Activated T-helper 1 cell treated with anti-CD3 and anti-CD28 coated beads, Interleukin-12 subunit alpha, Interleukin-12 subunit beta, Interleukin-2, Interleukin-4 antibody, amounts not matched to agents 30 ng/mL and 10 ng/mL and 1 ng/mL, durations not matched to agents 14 hours and 24 hours and 36 hours (primary cell): ENCODE measurements at regions not wholly inside any gene's neighbourhood (a gene's known extent, or its start where the extent isn't known, plus 50 kb on each side); places are given as distances from the start of the nearest gene placed in this dataset.
"Not testable (repeated sequence)": the region's sequence is repeated elsewhere in the genome, so short reads cannot be mapped to it uniquely, and the experiment has no call there.

Source experiments
- DNase-seq: peaks from one replicate; pipeline ENCODE4 v3.0.0; 2021; ENCODE audit warnings: low spot score
- H3K27ac Mint-ChIP-seq: one replicate; pipeline ENCODE4 v1.8.0; 2021; ENCODE audit warnings: mild to moderate bottlenecking, mixed read lengths
- H3K27me3 Mint-ChIP-seq: one replicate; pipeline ENCODE4 v1.8.0; 2022; ENCODE audit warnings: mild to moderate bottlenecking, moderate library complexity, mixed read lengths; ENCODE audit not compliant: insufficient read depth
- H3K36me3 Mint-ChIP-seq: one replicate; pipeline ENCODE4 v1.8.0; 2021; ENCODE audit warnings: low read depth, mixed read lengths
- H3K4me1 Mint-ChIP-seq: one replicate; pipeline ENCODE4 v1.8.0; 2021; ENCODE audit warnings: low read depth, mixed read lengths
- H3K4me3 Mint-ChIP-seq: one replicate; pipeline ENCODE4 v1.8.0; 2021; ENCODE audit warnings: mild to moderate bottlenecking, moderate library complexity, mixed read lengths
- H3K9me3 Mint-ChIP-seq: one replicate; pipeline ENCODE4 v1.8.0; 2021; ENCODE audit warnings: mixed read lengths
- intact Hi-C: fragments of 100-400 bp; cut with micrococcal nuclease; formaldehyde crosslinking; loops from one replicate; pipeline ENCODE4 v1.15.1; 2024

DNA sequence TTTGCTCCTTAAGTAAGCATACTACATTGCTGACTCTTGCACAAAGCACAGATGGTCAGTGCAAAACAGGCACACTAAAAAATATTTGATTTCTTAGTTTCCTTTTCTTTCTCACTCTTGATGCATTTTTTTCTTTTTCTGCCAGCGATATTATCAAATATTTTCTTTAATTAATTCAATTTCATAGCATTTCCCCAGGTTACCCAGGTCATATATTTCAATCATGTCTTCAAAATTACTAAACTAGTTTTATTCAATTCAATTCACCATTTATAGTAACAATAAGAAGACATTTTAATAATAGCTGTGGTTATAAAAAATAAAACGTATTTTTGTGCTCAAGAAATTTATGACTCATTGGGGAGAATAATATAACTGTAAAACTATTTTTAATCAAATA lies 421.2 kb downstream of the GASK1B start:
- intact Hi-C loops = no loop called here
- Mint-ChIP-seq H3K36me3 (no peaks in the 10 kb centered on the region), H3K4me1 (no peaks in the 10 kb centered on the region), H3K9me3 (no peaks in the 10 kb centered on the region), H3K4me3 (no peak overlapping the region), H3K27ac (no peak overlapping the region), H3K27me3 (no peaks in the 10 kb centered on the region)
- no peak for DNase-seq

DNA sequence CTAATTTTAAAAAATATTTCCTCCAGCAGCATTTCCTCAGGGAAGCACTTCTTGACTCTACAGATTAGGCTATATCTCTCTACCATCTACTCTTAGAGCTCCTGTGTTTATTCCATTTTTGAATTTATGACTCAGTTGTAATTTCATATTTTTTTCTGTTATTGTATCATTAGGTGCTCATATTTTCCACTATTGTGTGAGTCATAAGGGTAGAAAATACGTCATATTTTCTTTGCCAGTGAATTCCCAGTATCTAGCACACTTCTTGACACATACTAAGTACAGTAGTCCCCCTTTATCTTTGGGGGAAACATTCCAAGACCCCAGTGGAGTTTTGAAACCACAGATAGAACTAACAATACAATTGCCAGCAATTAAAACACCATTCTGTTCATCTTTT lies 431.2 kb downstream of the GASK1B start:
- Mint-ChIP-seq H3K4me1 (no peaks in the 10 kb centered on the region), H3K36me3 (no peaks in the 10 kb centered on the region), H3K27ac (no peak overlapping the region), H3K9me3 (no peaks in the 10 kb centered on the region), H3K27me3 (no peaks in the 10 kb centered on the region), H3K4me3 (no peak overlapping the region)
- DNase-seq = no peak
- intact Hi-C loops = no loop called here

DNA sequence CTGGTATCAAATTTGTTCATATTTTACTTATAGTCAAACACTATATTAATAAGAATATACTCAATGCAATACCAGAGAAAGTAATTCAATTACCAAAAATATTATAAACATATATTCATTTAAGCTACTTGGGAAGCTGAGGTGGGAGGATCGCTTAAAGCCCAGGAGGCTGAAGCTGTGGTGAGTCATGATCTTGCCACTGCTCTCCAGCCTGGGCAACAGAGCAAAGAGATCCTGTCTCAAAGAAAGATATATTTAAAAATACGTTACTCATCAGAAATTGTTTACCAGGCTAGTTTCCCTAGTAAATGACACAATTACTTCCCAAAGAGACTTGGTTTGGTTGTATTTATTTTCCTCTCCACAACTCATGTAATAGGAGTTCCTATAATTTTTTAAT lies 433.6 kb downstream of the GASK1B start:
- no peak overlapping the region for H3K27ac Mint-ChIP-seq
- H3K4me3 Mint-ChIP-seq = no peak overlapping the region
- DNase-seq = no peak
- intact Hi-C loops = no loop called here
- no peaks in the 10 kb centered on the region for H3K36me3 Mint-ChIP-seq
- no peaks in the 10 kb centered on the region for H3K4me1 Mint-ChIP-seq
- H3K9me3 Mint-ChIP-seq = no peaks in the 10 kb centered on the region
- H3K27me3 Mint-ChIP-seq = no peaks in the 10 kb centered on the region

DNA sequence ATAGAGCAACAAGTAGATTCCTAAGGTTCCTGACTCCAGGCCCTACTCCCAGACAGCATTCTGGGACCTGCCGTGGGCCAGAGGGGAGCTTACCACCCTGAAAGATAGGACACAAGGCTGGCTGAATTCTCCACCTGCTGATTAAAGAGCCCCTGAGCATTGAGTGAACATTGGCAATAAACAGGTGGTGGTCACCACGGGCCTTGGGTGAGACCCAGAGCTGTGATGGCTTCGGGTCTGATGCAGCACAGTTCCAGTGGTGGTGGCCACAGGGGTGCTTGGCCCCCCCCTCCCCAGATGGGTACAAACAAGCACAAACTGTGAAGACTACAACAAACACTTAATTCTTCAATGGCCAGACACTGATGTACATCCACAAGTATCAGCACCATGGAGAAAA lies 444.6 kb downstream of the GASK1B start:
- no peak overlapping the region for H3K4me3 Mint-ChIP-seq
- no peaks in the 10 kb centered on the region for H3K36me3 Mint-ChIP-seq
- DNase-seq = no peak
- H3K4me1 Mint-ChIP-seq = no peaks in the 10 kb centered on the region
- H3K27ac Mint-ChIP-seq = no peak overlapping the region
- H3K9me3 Mint-ChIP-seq = no peaks in the 10 kb centered on the region
- intact Hi-C loops = no loop called here
- no peaks in the 10 kb centered on the region for H3K27me3 Mint-ChIP-seq

DNA sequence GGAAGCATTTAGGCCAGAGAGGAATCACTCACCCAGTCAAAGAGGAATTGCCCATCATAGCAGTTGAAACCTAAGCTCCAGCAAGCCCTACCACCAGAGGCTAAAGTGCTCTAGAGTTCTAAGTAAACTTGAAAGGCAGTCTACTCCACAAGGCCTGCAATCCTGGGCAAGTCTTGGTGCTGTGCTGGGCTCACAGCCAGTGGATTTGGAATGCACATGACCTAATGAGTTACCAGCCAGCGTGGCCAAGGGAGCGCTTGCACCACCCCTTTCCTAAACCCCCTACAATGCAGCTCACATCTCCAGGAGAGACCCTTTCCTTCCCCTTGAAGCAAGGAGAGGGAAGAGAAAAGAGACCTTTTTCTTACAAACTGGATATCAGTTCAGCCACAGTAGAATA lies 445.7 kb downstream of the GASK1B start:
- Mint-ChIP-seq H3K4me3 (no peak overlapping the region), H3K36me3 (no peaks in the 10 kb centered on the region), H3K27me3 (no peaks in the 10 kb centered on the region), H3K9me3 (no peaks in the 10 kb centered on the region), H3K4me1 (no peaks in the 10 kb centered on the region), H3K27ac (no peak overlapping the region)
- intact Hi-C loops = no loop called here
- no peak for DNase-seq

DNA sequence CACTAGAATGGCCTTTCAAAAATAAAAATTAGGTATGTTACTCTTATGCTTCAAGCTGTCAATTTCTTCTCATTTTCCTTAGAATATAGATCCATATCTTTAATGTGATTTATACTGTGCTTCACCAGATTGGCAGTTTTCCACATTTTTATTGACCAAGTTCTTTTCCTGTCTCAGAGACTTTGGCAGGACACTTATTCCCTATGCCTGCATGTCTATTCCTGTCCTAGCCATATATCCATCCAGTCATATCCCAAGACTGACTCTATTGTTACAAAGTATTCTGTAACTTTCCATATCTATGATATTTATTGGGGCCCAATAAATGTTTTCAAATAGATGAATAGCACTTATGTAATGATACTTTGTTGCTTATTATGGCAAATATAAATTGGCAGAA lies 450.7 kb downstream of the GASK1B start:
- Mint-ChIP-seq H3K4me3 (no peak overlapping the region), H3K4me1 (no peaks in the 10 kb centered on the region), H3K9me3 (no peaks in the 10 kb centered on the region), H3K27ac (no peak overlapping the region), H3K27me3 (no peaks in the 10 kb centered on the region), H3K36me3 (no peaks in the 10 kb centered on the region)
- intact Hi-C loops = no loop called here
- no peak for DNase-seq

DNA sequence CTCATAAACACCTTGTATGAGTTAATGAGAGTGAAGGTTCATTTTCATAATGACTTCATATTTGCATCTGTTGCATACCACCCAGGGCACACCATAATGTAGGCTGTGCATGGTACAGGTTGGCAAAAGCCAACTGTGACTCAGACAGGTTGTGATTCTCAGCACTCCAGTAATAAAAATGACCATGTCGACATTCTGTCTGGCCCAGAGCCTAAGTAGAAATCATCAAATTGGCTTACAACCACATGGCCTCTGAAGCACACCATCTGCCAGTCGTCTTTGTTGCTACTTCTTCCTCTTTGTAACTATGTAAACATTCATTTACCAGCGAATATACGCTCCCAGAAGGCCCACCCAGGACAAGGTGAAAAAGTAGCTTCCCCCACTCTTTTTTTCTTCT lies 459.5 kb downstream of the GASK1B start:
- H3K36me3 Mint-ChIP-seq = no peaks in the 10 kb centered on the region
- H3K4me3 Mint-ChIP-seq = no peak overlapping the region
- no peaks in the 10 kb centered on the region for H3K9me3 Mint-ChIP-seq
- H3K27me3 Mint-ChIP-seq = no peaks in the 10 kb centered on the region
- no peaks in the 10 kb centered on the region for H3K4me1 Mint-ChIP-seq
- H3K27ac Mint-ChIP-seq = no peak overlapping the region
- DNase-seq = no peak
- intact Hi-C loops = no loop called here

DNA sequence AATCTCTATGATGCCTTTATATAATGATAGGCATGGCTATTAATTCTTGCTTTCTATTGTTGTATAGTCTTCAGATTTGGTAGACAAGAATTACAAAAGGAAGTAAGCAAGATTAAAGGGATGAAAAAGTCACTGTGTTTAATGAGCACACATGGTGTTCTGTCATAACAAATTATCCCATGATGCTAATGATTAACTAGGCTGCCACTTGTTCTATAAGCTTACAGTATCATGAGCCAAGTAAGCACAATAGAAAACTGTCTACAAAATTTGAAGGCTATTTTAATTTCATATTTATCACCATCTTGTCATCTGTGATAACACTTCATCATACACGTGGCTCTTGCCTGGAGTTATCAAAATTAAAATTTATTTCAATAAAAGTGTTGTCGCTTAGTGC lies 466.7 kb downstream of the GASK1B start:
- H3K9me3 Mint-ChIP-seq = no peaks in the 10 kb centered on the region
- H3K27me3 Mint-ChIP-seq = no peaks in the 10 kb centered on the region
- H3K36me3 Mint-ChIP-seq = no peaks in the 10 kb centered on the region
- no peak overlapping the region for H3K4me3 Mint-ChIP-seq
- no peak overlapping the region for H3K27ac Mint-ChIP-seq
- no peaks in the 10 kb centered on the region for H3K4me1 Mint-ChIP-seq
- intact Hi-C loops = no loop called here
- DNase-seq = no peak

DNA sequence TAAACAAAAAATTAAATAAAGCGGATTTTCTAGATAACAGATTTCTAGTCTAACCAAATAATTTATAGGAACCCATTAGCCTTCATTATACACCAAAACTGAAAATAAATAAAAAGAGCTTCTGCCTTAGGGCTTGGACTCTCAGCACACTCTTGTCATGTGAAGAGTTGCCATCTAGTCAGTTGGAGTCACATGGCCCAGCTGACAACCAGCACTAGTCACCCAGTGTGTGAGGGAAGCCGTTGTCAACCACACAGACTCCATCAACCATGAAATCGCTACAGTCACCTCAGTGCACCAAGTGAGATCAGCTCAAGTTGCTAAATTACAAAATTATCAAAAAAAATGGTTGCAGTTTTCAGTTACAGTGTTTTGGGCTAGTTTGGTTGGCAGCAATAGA lies 470.0 kb downstream of the GASK1B start:
- Mint-ChIP-seq H3K27me3 (no peaks in the 10 kb centered on the region), H3K4me3 (no peak overlapping the region)

DNA sequence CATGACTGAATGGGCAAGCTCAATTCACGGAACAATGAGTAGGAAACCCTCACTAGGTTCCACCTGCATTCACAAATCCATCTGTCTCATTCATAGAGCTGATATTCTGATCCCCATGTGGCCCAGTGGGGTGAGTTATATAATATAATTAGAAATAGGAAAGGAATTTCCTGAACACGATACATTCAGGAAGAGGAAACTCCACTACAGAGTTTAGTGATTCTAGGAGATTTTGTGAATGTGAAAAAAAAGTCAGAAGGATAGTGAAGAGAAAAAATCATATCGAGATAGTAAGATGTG lies 471.2 kb downstream of the GASK1B start:
- H3K4me3 Mint-ChIP-seq = no peak overlapping the region
- intact Hi-C loops = no loop called here
- no peak for DNase-seq
- no peaks in the 10 kb centered on the region for H3K27me3 Mint-ChIP-seq
- no peaks in the 10 kb centered on the region for H3K4me1 Mint-ChIP-seq
- no peak overlapping the region for H3K27ac Mint-ChIP-seq
- no peaks in the 10 kb centered on the region for H3K36me3 Mint-ChIP-seq
- no peaks in the 10 kb centered on the region for H3K9me3 Mint-ChIP-seq

More for the DNA sequence above, 470.0 kb downstream of the GASK1B start:
- no peaks in the 10 kb centered on the region for H3K36me3 Mint-ChIP-seq
- H3K27ac Mint-ChIP-seq = no peak overlapping the region
- DNase-seq = no peak
- intact Hi-C loops = no loop called here
- no peaks in the 10 kb centered on the region for H3K9me3 Mint-ChIP-seq
- no peaks in the 10 kb centered on the region for H3K4me1 Mint-ChIP-seq

DNA sequence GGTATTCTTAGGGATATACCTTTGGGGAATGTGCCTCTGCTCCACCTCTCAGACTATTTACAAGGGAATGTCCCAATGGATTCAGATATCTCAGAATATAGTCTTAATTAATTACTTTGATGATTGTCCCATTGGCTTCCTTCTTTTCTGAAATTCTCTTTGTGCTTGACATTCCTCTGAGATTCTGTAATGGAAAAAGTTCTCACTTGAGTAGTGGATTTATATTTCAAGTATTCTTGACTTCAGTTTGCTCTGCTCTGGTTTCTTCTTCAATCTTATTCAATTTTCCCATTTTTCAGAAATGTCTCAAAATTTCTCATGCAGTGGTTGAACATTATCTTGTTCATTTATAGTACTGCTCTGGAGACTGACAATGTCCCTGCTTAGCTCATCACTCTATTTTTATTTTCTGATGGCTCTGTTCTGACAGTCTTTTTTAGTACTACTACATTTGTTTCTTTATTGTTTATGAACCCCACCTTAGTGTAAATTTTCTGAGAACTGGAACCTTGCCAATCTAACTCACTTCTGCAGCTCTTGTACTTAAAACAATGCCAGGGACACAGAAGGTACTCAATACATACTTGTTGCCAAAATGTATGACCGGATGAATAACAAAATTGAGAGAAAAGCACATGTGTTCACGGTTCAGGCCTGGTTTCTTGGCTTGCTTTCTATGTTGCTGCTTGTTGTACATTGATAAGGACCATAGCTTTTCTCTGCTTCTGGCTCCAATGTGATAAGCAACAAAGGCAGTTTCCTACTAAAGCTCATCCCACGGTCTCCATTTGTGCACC lies 471.7 kb downstream of the GASK1B start:
- H3K9me3 Mint-ChIP-seq = no peaks in the 10 kb centered on the region
- no peak overlapping the region for H3K27ac Mint-ChIP-seq
- H3K36me3 Mint-ChIP-seq = no peaks in the 10 kb centered on the region
- no peaks in the 10 kb centered on the region for H3K4me1 Mint-ChIP-seq
- intact Hi-C loops = no loop called here
- H3K4me3 Mint-ChIP-seq = no peak overlapping the region
- no peak for DNase-seq
- H3K27me3 Mint-ChIP-seq = no peaks in the 10 kb centered on the region

DNA sequence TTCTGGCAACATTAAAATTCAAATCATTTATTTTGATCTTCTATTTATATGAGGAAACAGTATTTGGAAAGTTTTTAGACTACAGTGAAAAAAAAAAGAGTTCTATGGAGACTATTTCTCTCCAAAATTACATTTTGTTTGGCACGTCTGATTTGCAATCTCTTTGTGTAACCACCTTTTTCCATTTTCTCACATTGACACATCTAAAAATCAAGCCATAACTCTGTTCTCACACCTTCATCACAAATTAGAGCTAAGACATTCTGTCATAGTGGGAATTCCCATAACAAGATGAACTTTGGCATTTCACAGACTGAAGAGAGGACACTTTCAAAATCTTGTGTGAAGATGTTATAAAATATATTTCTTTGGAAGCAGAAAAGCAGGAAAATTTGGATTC lies 468.9 kb downstream of the GRIA2 start:
- DNase-seq = no peak
- Mint-ChIP-seq H3K36me3 (no peaks in the 10 kb centered on the region), H3K4me1 (no peaks in the 10 kb centered on the region), H3K9me3 (no peaks in the 10 kb centered on the region), H3K27ac (no peak overlapping the region), H3K4me3 (no peak overlapping the region), H3K27me3 (no peaks in the 10 kb centered on the region)
- intact Hi-C loops = no loop called here

DNA sequence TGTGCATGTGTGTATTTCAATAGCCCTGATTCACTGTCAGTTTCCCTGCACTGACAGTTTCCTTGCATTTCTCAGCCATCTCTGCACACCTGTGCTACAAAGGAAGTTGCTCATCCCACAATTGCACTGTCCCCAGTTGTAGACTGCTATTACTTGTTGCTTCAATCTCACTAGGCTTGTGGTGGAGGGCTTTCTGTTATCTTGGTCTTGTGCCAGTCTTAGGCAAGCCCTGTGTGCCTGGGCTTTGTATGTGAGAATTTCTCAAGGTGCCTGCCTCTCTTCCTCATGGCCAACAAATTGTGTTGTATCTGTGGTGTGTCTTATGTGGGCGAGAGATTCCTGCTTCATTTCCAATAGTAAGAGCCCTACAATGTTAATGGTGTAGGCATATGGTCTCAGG lies 467.4 kb downstream of the GRIA2 start:
- intact Hi-C loops = no loop called here
- no peaks in the 10 kb centered on the region for H3K9me3 Mint-ChIP-seq
- H3K36me3 Mint-ChIP-seq = no peaks in the 10 kb centered on the region
- H3K27ac Mint-ChIP-seq = no peak overlapping the region
- no peaks in the 10 kb centered on the region for H3K4me1 Mint-ChIP-seq
- no peak overlapping the region for H3K4me3 Mint-ChIP-seq
- H3K27me3 Mint-ChIP-seq = no peaks in the 10 kb centered on the region
- no peak for DNase-seq

DNA sequence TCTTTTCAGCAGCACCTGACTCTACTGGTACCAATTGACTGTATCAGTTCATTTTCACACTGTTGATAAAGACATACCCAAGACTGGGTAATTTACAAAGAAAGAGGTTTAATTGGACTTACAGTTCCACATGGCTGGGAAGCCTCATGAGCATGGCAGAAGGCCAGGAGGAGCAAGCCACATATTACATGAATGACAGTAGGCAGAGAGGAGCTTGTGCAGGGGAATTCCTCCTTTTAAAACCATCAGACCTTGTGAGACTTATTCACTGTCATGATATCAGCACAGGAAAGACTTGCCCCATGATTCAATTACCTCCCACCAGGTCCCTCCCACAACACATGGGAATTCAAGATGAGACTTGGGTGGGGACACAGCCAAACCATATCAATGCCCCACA lies 458.8 kb downstream of the GRIA2 start:
- H3K36me3 Mint-ChIP-seq, H3K9me3 Mint-ChIP-seq, DNase-seq, intact Hi-C loops, H3K27ac Mint-ChIP-seq, H3K27me3 Mint-ChIP-seq, H3K4me1 Mint-ChIP-seq, H3K4me3 Mint-ChIP-seq: not testable (repeated sequence)
